ENCODE measurements at regions not wholly inside any gene's neighbourhood (a gene's known extent, or its start where the extent isn't known, plus 50 kb on each side); places are given as distances from the start of the nearest gene placed in this dataset.
A peak's percentile ranks its signal among the peaks of the same experiment; 100 is the strongest.

- TF ChIP-seq, protein P1, sequence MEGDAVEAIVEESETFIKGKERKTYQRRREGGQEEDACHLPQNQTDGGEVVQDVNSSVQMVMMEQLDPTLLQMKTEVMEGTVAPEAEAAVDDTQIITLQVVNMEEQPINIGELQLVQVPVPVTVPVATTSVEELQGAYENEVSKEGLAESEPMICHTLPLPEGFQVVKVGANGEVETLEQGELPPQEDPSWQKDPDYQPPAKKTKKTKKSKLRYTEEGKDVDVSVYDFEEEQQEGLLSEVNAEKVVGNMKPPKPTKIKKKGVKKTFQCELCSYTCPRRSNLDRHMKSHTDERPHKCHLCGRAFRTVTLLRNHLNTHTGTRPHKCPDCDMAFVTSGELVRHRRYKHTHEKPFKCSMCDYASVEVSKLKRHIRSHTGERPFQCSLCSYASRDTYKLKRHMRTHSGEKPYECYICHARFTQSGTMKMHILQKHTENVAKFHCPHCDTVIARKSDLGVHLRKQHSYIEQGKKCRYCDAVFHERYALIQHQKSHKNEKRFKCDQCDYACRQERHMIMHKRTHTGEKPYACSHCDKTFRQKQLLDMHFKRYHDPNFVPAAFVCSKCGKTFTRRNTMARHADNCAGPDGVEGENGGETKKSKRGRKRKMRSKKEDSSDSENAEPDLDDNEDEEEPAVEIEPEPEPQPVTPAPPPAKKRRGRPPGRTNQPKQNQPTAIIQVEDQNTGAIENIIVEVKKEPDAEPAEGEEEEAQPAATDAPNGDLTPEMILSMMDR (IDR thresholded peaks at IDR 0.05; ENCODE audit: poor library complexity, severe bottlenecking) = peak; percentile 42
- no peaks in the 10 kb centered on the region for H3K36me3 ChIP-seq (ENCODE audit: low read depth)
- no peaks in the 10 kb centered on the region for H3K9me3 ChIP-seq (ENCODE audit: severe bottlenecking)
- DNase-seq (ENCODE audit: low spot score) (no peak), ATAC-seq (ENCODE audit: low read depth) (peak; percentile 61; the same call in 2 of the 3 replicates)
- H3K4me1 ChIP-seq (ENCODE audit: insufficient read depth, poor library complexity, severe bottlenecking) = no peaks in the 10 kb centered on the region
- H3K4me3 ChIP-seq (ENCODE audit: severe bottlenecking) = no peak overlapping the region
- no peaks in the 10 kb centered on the region for H3K27me3 ChIP-seq (ENCODE audit: insufficient read depth, poor library complexity, severe bottlenecking)
- no peak overlapping the region for H3K27ac ChIP-seq (ENCODE audit: poor library complexity, severe bottlenecking)
Measured at GRCh38 chr2:41764919-41765318, 282.9 kb upstream of the PKDCC start.

- Histone ChIP-seq H3K4me3 (ENCODE audit: severe bottlenecking) (no peak overlapping the region), H3K27ac (ENCODE audit: poor library complexity, severe bottlenecking) (no peak overlapping the region), H3K4me1 (ENCODE audit: insufficient read depth, poor library complexity, severe bottlenecking) (no peaks in the 10 kb centered on the region), H3K27me3 (ENCODE audit: insufficient read depth, poor library complexity, severe bottlenecking) (no peaks in the 10 kb centered on the region), H3K36me3 (ENCODE audit: low read depth) (no peaks in the 10 kb centered on the region), H3K9me3 (ENCODE audit: severe bottlenecking) (no peaks in the 10 kb centered on the region)
- ATAC-seq (ENCODE audit: low read depth) = no peak
- TF ChIP-seq, protein P1 (IDR thresholded peaks at IDR 0.05; ENCODE audit: poor library complexity, severe bottlenecking) = no peak
- no peak for DNase-seq (ENCODE audit: low spot score)
Measured at GRCh38 chr2:41768310-41768709, 279.5 kb upstream of the PKDCC start.

DNA sequence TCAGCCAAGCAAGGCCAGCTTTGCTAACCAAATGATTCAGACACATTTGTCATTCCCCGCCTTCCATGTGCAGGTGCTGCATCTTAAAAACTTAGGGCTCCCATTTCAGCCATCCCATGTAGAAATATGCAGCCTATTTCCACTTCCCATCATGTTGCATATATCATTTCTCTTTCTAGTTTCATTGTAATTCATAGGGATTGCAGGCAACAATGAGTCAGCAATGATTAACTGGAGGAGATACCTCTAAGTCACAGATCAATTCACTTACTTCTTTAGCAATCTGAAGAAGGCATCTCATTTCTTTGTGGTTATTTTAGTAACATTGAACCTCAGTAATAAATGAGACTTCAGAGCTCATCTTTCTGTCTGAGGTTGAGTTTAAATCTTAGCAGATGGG, 276.1 kb upstream of the PKDCC start:
- TF ChIP-seq, protein P1 (IDR thresholded peaks at IDR 0.05; ENCODE audit: poor library complexity, severe bottlenecking) = no peak
- H3K27me3 ChIP-seq (ENCODE audit: insufficient read depth, poor library complexity, severe bottlenecking) = no peaks in the 10 kb centered on the region
- ATAC-seq (ENCODE audit: low read depth) = no peak

DNA sequence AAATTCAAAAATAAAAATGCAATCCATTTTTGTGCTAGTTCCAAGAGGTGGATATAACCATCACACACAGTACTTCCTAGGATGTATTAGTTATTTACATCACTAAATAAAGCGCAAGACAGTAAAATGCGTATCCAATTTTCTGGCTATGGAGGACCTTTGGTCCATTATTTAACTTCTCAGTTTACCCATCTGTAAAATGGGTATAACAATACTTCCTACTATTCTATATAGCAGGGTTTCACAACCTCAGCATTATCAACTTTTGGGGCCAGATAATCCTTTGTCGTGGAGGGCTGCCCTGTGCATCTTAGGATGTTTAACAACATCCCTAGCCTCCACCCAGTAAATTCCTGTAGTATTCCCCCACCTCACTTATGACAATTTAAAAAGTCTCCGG, 275.1 kb upstream of the PKDCC start:
- ATAC-seq (ENCODE audit: low read depth) = no peak
- Histone ChIP-seq H3K4me1 (ENCODE audit: insufficient read depth, poor library complexity, severe bottlenecking) (no peaks in the 10 kb centered on the region), H3K27me3 (ENCODE audit: insufficient read depth, poor library complexity, severe bottlenecking) (no peaks in the 10 kb centered on the region), H3K36me3 (ENCODE audit: low read depth) (no peaks in the 10 kb centered on the region), H3K27ac (ENCODE audit: poor library complexity, severe bottlenecking) (no peak overlapping the region), H3K4me3 (ENCODE audit: severe bottlenecking) (no peak overlapping the region), H3K9me3 (ENCODE audit: severe bottlenecking) (no peaks in the 10 kb centered on the region)
- no peak for DNase-seq (ENCODE audit: low spot score)
- TF ChIP-seq, protein P1 (IDR thresholded peaks at IDR 0.05; ENCODE audit: poor library complexity, severe bottlenecking) = no peak

More for the DNA sequence above, 276.1 kb upstream of the PKDCC start:
- H3K9me3 ChIP-seq (ENCODE audit: severe bottlenecking) = no peaks in the 10 kb centered on the region
- H3K27ac ChIP-seq (ENCODE audit: poor library complexity, severe bottlenecking) = no peak overlapping the region
- no peak for DNase-seq (ENCODE audit: low spot score)
- no peak overlapping the region for H3K4me3 ChIP-seq (ENCODE audit: severe bottlenecking)
- no peaks in the 10 kb centered on the region for H3K36me3 ChIP-seq (ENCODE audit: low read depth)
- H3K4me1 ChIP-seq (ENCODE audit: insufficient read depth, poor library complexity, severe bottlenecking) = no peaks in the 10 kb centered on the region

DNA sequence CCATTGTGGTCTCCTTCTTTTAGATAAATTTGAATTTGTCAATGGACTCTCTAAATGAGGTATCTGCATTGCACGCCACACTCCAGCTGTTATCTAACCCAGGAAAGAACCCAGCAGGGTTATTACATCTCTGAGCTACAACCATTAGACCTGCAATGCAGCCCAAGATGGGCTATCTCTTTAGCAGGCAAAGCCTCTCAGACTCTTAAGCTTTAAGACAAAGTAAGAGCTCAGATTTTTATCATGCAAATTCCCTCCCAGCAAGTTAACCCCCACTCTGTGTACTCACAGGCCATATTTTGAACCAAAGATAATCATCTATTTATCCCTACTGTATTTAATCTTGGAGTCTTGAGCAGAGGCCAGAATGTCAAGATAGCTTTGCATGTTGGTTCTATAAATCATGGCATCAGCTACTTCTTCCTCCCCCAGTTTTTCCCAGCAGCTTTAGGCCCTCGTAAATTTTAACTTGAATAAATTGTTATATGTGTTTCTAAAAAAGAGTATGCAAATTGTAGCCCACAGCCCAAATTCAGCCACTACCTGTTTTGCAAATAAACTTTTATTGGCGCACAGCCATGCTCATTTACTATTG, 273.7 kb upstream of the PKDCC start:
- DNase-seq (ENCODE audit: low spot score) = no peak
- no peaks in the 10 kb centered on the region for H3K9me3 ChIP-seq (ENCODE audit: severe bottlenecking)
- H3K27ac ChIP-seq (ENCODE audit: poor library complexity, severe bottlenecking) = no peak overlapping the region
- TF ChIP-seq, protein P1 (IDR thresholded peaks at IDR 0.05; ENCODE audit: poor library complexity, severe bottlenecking) = no peak
- H3K4me1 ChIP-seq (ENCODE audit: insufficient read depth, poor library complexity, severe bottlenecking) = no peaks in the 10 kb centered on the region
- ATAC-seq (ENCODE audit: low read depth) = no peak
- no peak overlapping the region for H3K4me3 ChIP-seq (ENCODE audit: severe bottlenecking)
- no peaks in the 10 kb centered on the region for H3K27me3 ChIP-seq (ENCODE audit: insufficient read depth, poor library complexity, severe bottlenecking)
- no peaks in the 10 kb centered on the region for H3K36me3 ChIP-seq (ENCODE audit: low read depth)

Data from RWPE2 (cell line).